Esophagus squamous epithelium (tissue), 5 donors: ENCODE measurements at regions not wholly inside any gene's neighbourhood (a gene's known extent, or its start where the extent isn't known, plus 50 kb on each side); places are given as distances from the start of the nearest gene placed in this dataset.

Experiments used
- DNase-seq: peaks from one replicate; lab custom pipeline; 2025; lab: John Stamatoyannopoulos, UW
- H3K27ac ChIP-seq, 4 donors: fragments of 200-600 bp; sonication (generic); one replicate each; pipeline ENCODE4 v1.5.1; 2016 to 2019; ENCODE audit warnings: mild to moderate bottlenecking in 1 of 4
- H3K27me3 ChIP-seq, 4 donors: fragments of 200-600 bp; sonication (generic); 1 replicate in 3 of 4; 2 replicates in 1 of 4; pipeline versions ENCODE4 v1.5.1 to v1.6.0; 2017 to 2021; ENCODE audit warnings: antibody characterized with exemption in 1 of 4
- H3K36me3 ChIP-seq, 3 donors: fragments of 200-600 bp; sonication (generic); one replicate each; pipeline ENCODE4 v1.5.1; 2016 to 2019
- H3K4me1 ChIP-seq, 3 donors: fragments of 200-600 bp; sonication (generic); one replicate each; pipeline ENCODE4 v1.5.1; 2017 to 2019
- H3K4me3 ChIP-seq, 4 donors: fragments of 200-600 bp; sonication (generic); 1 replicate in 3 of 4; 2 replicates in 1 of 4; pipeline ENCODE4 v1.5.1; 2016 to 2019; ENCODE audit warnings: mild to moderate bottlenecking in 2 of 4, moderate library complexity in 1 of 4
- H3K9me3 ChIP-seq, 3 donors: fragments of 200-600 bp; sonication (generic); one replicate each; pipeline ENCODE4 v1.5.1; 2016 to 2019
- POLR2A ChIP-seq, 4 donors: fragments of 450-650 bp; IDR thresholded peaks; one replicate each; pipeline ENCODE4 v1.6.1; 2017; ENCODE audit warnings: antibody characterized with exemption in 4 of 4, mild to moderate bottlenecking in 4 of 4, moderate library complexity in 3 of 4
- WGBS, 2 donors: methylation state at CpG; one replicate each; pipeline ENCODE4 v1.1.5; 2018; 5-methylcytosine and 5-hydroxymethylcytosine counted together
- intact Hi-C: fragments of 100-400 bp; cut with DNase I; formaldehyde crosslinking; loops from one replicate; pipeline ENCODE4 v1.15.0; 2022
- TF ChIP-seq, protein P1 (sequence below), 6 experiments: fragments of 450-650 bp in 4 of 6; fragments of 200-600 bp in 2 of 6; sonication (generic) in 2 of 6; IDR thresholded peaks; one replicate each; pipeline ENCODE4 v1.5.1; 2016 to 2019; ENCODE audit warnings: antibody characterized with exemption in 6 of 6, mild to moderate bottlenecking in 4 of 6, moderate library complexity in 4 of 6
- donor health status: DM: yes; HTN: yes; CAD: no.

- DNase-seq = no peak
Measured at GRCh38 chr2:172279214-172279613, 148.2 kb upstream of the ITGA6 start.

DNA sequence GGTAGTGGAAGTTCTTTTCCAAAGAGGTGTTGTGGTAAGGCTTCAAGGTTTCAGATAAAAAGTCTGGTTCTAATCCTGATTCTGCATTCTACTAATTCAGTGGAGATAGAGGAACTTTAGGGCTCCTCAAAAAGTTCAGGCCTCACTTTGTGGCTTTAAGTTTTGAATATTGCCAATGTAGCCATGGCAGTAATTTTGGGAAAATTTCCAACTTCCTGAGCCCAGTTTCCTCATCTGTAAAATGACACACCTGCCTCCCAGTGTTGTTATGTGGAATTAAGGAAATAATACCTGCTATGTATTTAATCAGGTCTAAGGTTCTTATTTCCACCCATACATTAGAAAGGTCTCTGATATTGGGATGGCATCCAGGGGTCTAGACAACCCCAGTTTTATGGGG lies 147.6 kb upstream of the ITGA6 start:
- H3K9me3 ChIP-seq = peaks cover 0 to 8% (median 0%) of the 10 kb centered on the region in 3 donors
- peaks cover 0 to 4% (median 0%) of the 10 kb centered on the region in 4 donors for H3K27me3 ChIP-seq
- DNase-seq = no peak
- no peak overlapping the region for H3K27ac ChIP-seq
- peaks cover 0 to 13% (median 0%) of the 10 kb centered on the region in 3 donors for H3K4me1 ChIP-seq
- TF ChIP-seq POLR2A (IDR thresholded peaks at IDR 0.05) = no peak
- TF ChIP-seq, protein P1, sequence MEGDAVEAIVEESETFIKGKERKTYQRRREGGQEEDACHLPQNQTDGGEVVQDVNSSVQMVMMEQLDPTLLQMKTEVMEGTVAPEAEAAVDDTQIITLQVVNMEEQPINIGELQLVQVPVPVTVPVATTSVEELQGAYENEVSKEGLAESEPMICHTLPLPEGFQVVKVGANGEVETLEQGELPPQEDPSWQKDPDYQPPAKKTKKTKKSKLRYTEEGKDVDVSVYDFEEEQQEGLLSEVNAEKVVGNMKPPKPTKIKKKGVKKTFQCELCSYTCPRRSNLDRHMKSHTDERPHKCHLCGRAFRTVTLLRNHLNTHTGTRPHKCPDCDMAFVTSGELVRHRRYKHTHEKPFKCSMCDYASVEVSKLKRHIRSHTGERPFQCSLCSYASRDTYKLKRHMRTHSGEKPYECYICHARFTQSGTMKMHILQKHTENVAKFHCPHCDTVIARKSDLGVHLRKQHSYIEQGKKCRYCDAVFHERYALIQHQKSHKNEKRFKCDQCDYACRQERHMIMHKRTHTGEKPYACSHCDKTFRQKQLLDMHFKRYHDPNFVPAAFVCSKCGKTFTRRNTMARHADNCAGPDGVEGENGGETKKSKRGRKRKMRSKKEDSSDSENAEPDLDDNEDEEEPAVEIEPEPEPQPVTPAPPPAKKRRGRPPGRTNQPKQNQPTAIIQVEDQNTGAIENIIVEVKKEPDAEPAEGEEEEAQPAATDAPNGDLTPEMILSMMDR (IDR thresholded peaks at IDR 0.05) = peak in 2 of 6 experiments; percentile 12 to 45
- no peaks in the 10 kb centered on the region for H3K36me3 ChIP-seq
- intact Hi-C loops = no loop called here
- no peak overlapping the region for H3K4me3 ChIP-seq

More at GRCh38 chr2:172279214-172279613, 148.2 kb upstream of the ITGA6 start:
- Histone ChIP-seq H3K4me1 (peaks cover 0 to 7% (median 0%) of the 10 kb centered on the region in 3 donors), H3K9me3 (peaks cover 0 to 8% (median 0%) of the 10 kb centered on the region in 3 donors), H3K27ac (no peak overlapping the region), H3K4me3 (no peak overlapping the region), H3K27me3 (peaks cover 0 to 10% (median 0%) of the 10 kb centered on the region in 4 donors), H3K36me3 (no peaks in the 10 kb centered on the region)
- 62 to 86% methylated on average over 2 to 5 of the region's 5 CpGs for WGBS, 2 donors
- TF ChIP-seq, protein P1 (IDR thresholded peaks at IDR 0.05) = no peak
- no peak for TF ChIP-seq POLR2A (IDR thresholded peaks at IDR 0.05)
- intact Hi-C loops = no loop called here

GRCh38 chr2:172280571-172281361 lies 146.6 kb upstream of the ITGA6 start:
- Histone ChIP-seq H3K4me3 (no peak overlapping the region), H3K27me3 (no peaks in the 10 kb centered on the region), H3K27ac (no peak overlapping the region), H3K4me1 (peaks cover 0 to 22% (median 6%) of the 10 kb centered on the region in 3 donors), H3K9me3 (peaks cover 0 to 8% (median 0%) of the 10 kb centered on the region in 3 donors), H3K36me3 (no peaks in the 10 kb centered on the region)
- intact Hi-C loops = no loop called here
- no peak for DNase-seq
- 47 to 51% methylated on average over 5 to 6 of the region's 6 CpGs for WGBS, 2 donors
- TF ChIP-seq, protein P1 (IDR thresholded peaks at IDR 0.05) = no peak
- no peak for TF ChIP-seq POLR2A (IDR thresholded peaks at IDR 0.05)

GRCh38 chr2:172281648-172282570 lies 145.5 kb upstream of the ITGA6 start:
- Histone ChIP-seq H3K27me3 (no peaks in the 10 kb centered on the region), H3K27ac (no peak overlapping the region), H3K4me3 (no peak overlapping the region), H3K36me3 (no peaks in the 10 kb centered on the region), H3K4me1 (peaks cover 0 to 26% (median 6%) of the 10 kb centered on the region in 3 donors), H3K9me3 (peaks cover 0 to 7% (median 0%) of the 10 kb centered on the region in 3 donors)
- WGBS, 2 donors = 84 to 92% methylated on average over 3 of the region's 3 CpGs
- intact Hi-C loops = no loop called here
- no peak for DNase-seq
- TF ChIP-seq, protein P1 (IDR thresholded peaks at IDR 0.05) = no peak
- TF ChIP-seq POLR2A (IDR thresholded peaks at IDR 0.05) = no peak
